Natural killer cell (primary cell): ENCODE measurements at regions not wholly inside any gene's neighbourhood (a gene's known extent, or its start where the extent isn't known, plus 50 kb on each side); places are given as distances from the start of the nearest gene placed in this dataset.

Source experiments
- ATAC-seq, 3 donors: fragments of 150-1000 bp in 2 of 3; fragments of 200-7000 bp in 1 of 3; cut with Tn5 transposase; 1 replicate in 1 of 3; 2 replicates in 2 of 3; pipeline ENCODE4 v1.10.0; 2021; ENCODE audit warnings: mild to moderate bottlenecking in 2 of 3, moderate library complexity in 2 of 3
- DNase-seq, 2 donors: peaks; one replicate each; pipeline versions ENCODE4 v3.0.0 to v3.0.0-alpha.2; 2013 to 2021; ENCODE audit warnings: mixed read lengths in 1 of 2
- H3K27ac ChIP-seq: one replicate; pipeline ENCODE4 v1.5.1; 2013; ENCODE audit warnings: mild to moderate bottlenecking, low read length
- H3K27me3 ChIP-seq: one replicate; pipeline ENCODE4 v1.6.1; 2013; ENCODE audit warnings: low read length; ENCODE audit not compliant: control insufficient read depth, insufficient read depth
- H3K36me3 ChIP-seq: one replicate; pipeline ENCODE4 v1.6.1; 2013; ENCODE audit warnings: low read length; ENCODE audit not compliant: control insufficient read depth, insufficient read depth
- H3K4me1 ChIP-seq: one replicate; pipeline ENCODE4 v1.6.1; 2013; ENCODE audit warnings: low read length; ENCODE audit not compliant: control insufficient read depth, insufficient read depth
- H3K4me3 ChIP-seq: one replicate; pipeline ENCODE4 v1.5.1; 2013; ENCODE audit warnings: low read length
- H3K9me3 ChIP-seq: one replicate; pipeline ENCODE4 v1.6.1; 2013; ENCODE audit warnings: low read length; ENCODE audit not compliant: control insufficient read depth, insufficient read depth
- H3K27ac Mint-ChIP-seq, 2 donors: one replicate each; pipeline ENCODE4 v1.8.0; 2022; ENCODE audit warnings: mild to moderate bottlenecking in 2 of 2, mixed read lengths in 2 of 2, moderate library complexity in 1 of 2
- H3K27me3 Mint-ChIP-seq, 2 donors: one replicate each; pipeline ENCODE4 v1.8.0; 2022; ENCODE audit warnings: low read depth in 2 of 2, mixed read lengths in 2 of 2
- H3K36me3 Mint-ChIP-seq: one replicate; pipeline ENCODE4 v1.8.0; 2022; ENCODE audit warnings: mixed read lengths
- H3K4me1 Mint-ChIP-seq, 2 donors: one replicate each; pipeline ENCODE4 v1.8.0; 2022; ENCODE audit warnings: mixed read lengths in 2 of 2
- H3K4me3 Mint-ChIP-seq: one replicate; pipeline ENCODE4 v1.8.0; 2022; ENCODE audit warnings: mild to moderate bottlenecking, moderate library complexity, mixed read lengths
- H3K9me3 Mint-ChIP-seq, 2 donors: one replicate each; pipeline ENCODE4 v1.8.0; 2022; ENCODE audit warnings: mixed read lengths in 2 of 2
- WGBS: methylation state at CpG from one replicate; pipeline ENCODE4 v1.1.7; 2013; ENCODE audit warnings: missing lambda C conversion rate; ENCODE audit not compliant: insufficient coverage; 5-methylcytosine and 5-hydroxymethylcytosine counted together
- intact Hi-C: fragments of 100-400 bp; cut with micrococcal nuclease; formaldehyde crosslinking; loops from one replicate; pipeline ENCODE4 v1.14.2; 2022
- TF ChIP-seq, protein P1 (sequence below): fragments of 200-600 bp; IDR thresholded peaks from one replicate; pipeline ENCODE4 v1.8.0; 2022; ENCODE audit warnings: antibody characterized with exemption

- Mint-ChIP-seq H3K27me3 (no peaks in the 10 kb centered on the region), H3K4me1 (no peaks in the 10 kb centered on the region), H3K36me3 (no peaks in the 10 kb centered on the region), H3K9me3 (no peaks in the 10 kb centered on the region), H3K27ac (no peak overlapping the region), H3K4me3 (no peak overlapping the region)
- Histone ChIP-seq H3K27me3 (no peaks in the 10 kb centered on the region), H3K9me3 (no peaks in the 10 kb centered on the region), H3K27ac (no peak overlapping the region), H3K4me3 (no peak overlapping the region), H3K36me3 (no peaks in the 10 kb centered on the region), H3K4me1 (no peaks in the 10 kb centered on the region)
- TF ChIP-seq, protein P1, sequence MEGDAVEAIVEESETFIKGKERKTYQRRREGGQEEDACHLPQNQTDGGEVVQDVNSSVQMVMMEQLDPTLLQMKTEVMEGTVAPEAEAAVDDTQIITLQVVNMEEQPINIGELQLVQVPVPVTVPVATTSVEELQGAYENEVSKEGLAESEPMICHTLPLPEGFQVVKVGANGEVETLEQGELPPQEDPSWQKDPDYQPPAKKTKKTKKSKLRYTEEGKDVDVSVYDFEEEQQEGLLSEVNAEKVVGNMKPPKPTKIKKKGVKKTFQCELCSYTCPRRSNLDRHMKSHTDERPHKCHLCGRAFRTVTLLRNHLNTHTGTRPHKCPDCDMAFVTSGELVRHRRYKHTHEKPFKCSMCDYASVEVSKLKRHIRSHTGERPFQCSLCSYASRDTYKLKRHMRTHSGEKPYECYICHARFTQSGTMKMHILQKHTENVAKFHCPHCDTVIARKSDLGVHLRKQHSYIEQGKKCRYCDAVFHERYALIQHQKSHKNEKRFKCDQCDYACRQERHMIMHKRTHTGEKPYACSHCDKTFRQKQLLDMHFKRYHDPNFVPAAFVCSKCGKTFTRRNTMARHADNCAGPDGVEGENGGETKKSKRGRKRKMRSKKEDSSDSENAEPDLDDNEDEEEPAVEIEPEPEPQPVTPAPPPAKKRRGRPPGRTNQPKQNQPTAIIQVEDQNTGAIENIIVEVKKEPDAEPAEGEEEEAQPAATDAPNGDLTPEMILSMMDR, result no peak
- intact Hi-C loops, result no loop called here
- DNase-seq, result no peak
- no peak for ATAC-seq
- WGBS, result 76% methylated on average over 6 of the region's 7 CpGs
Measured at GRCh38 chr6:71028236-71028876, 71.5 kb upstream of the B3GAT2 start.

DNA sequence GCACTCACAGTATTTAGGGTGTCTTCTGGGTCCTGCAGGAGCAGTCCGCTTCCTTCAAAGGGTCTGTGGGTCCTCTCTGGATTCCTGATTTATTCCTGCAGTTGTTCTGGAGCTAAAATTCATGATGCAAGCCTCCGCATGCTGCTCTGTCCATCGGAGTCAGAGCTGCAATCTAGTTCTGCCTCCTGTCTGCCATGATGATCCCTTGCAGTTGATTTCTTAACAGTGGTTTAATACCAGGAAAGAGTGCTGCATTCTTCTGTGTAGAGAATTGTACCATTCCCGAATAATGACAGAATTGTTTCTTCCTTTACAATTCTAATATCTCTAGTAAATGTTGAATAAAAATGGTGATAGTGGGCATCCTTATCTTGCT is 72.0 kb upstream of the B3GAT2 start:
- Histone ChIP-seq H3K27me3 (no peaks in the 10 kb centered on the region), H3K4me3 (no peak overlapping the region), H3K9me3 (no peaks in the 10 kb centered on the region), H3K27ac (no peak overlapping the region), H3K36me3 (no peaks in the 10 kb centered on the region), H3K4me1 (no peaks in the 10 kb centered on the region)
- Mint-ChIP-seq H3K27me3 (no peaks in the 10 kb centered on the region), H3K4me3 (no peak overlapping the region), H3K36me3 (no peaks in the 10 kb centered on the region), H3K27ac (no peak overlapping the region), H3K9me3 (no peaks in the 10 kb centered on the region), H3K4me1 (no peaks in the 10 kb centered on the region)
- 93% methylated on average over 2 of the region's 4 CpGs for WGBS
- TF ChIP-seq, protein P1, result no peak
- DNase-seq, result no peak
- no peak for ATAC-seq
- intact Hi-C loops, result no loop called here

DNA sequence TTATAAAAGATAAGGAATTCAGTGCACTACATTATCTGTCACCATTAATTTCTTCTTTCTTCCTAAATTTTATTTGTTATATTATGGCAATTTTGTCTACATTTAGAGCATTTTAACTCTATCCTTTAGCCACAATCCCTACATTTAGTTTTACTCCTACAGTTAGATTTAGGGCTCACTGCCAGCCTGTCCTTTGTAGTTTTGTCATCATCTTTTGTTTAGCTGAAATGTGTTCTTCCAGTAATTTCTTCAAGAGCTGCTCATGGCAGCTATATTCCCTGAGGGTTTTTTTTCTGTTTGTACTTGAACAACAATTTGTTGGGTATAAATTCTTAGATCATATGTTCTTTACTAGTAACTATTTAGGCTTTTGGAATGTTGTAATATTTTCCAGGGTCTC is 72.7 kb upstream of the B3GAT2 start:
- H3K36me3 ChIP-seq, result no peaks in the 10 kb centered on the region
- ATAC-seq (no peak), DNase-seq (no peak)
- Mint-ChIP-seq H3K4me1 (no peaks in the 10 kb centered on the region), H3K27ac (no peak overlapping the region), H3K27me3 (no peaks in the 10 kb centered on the region), H3K9me3 (no peaks in the 10 kb centered on the region), H3K36me3 (no peaks in the 10 kb centered on the region), H3K4me3 (no peak overlapping the region)
- no peak overlapping the region for H3K4me3 ChIP-seq
- no peaks in the 10 kb centered on the region for H3K4me1 ChIP-seq
- intact Hi-C loops, result no loop called here
- TF ChIP-seq, protein P1, result no peak
- H3K9me3 ChIP-seq, result no peaks in the 10 kb centered on the region
- H3K27me3 ChIP-seq, result no peaks in the 10 kb centered on the region
- H3K27ac ChIP-seq, result no peak overlapping the region

- intact Hi-C loops, result no loop called here
- Histone ChIP-seq H3K4me1 (no peaks in the 10 kb centered on the region), H3K4me3 (no peak overlapping the region), H3K9me3 (no peaks in the 10 kb centered on the region), H3K27ac (no peak overlapping the region), H3K36me3 (no peaks in the 10 kb centered on the region), H3K27me3 (no peaks in the 10 kb centered on the region)
- DNase-seq (no peak), ATAC-seq (no peak)
- Mint-ChIP-seq H3K4me3 (no peak overlapping the region), H3K36me3 (no peaks in the 10 kb centered on the region), H3K4me1 (no peaks in the 10 kb centered on the region), H3K9me3 (no peaks in the 10 kb centered on the region), H3K27me3 (no peaks in the 10 kb centered on the region), H3K27ac (no peak overlapping the region)
- WGBS, result 52% methylated on average over 4 of the region's 4 CpGs
- TF ChIP-seq, protein P1, result no peak
Measured at GRCh38 chr6:71031912-71032311, 75.1 kb upstream of the B3GAT2 start.
